ENCODE measurements at regions not wholly inside any gene's neighbourhood (a gene's known extent, or its start where the extent isn't known, plus 50 kb on each side); places are given as distances from the start of the nearest gene placed in this dataset.
"Not testable (repeated sequence)": the region's sequence is repeated elsewhere in the genome, so short reads cannot be mapped to it uniquely, and the experiment has no call there.

GRCh38 chr6:120786256-120786655, 548.0 kb downstream of the TBC1D32 start:
- DNase-seq = no peak

GRCh38 chr6:120785459-120786086, 548.7 kb downstream of the TBC1D32 start:
- DNase-seq = no peak

GRCh38 chr6:120779441-120779840, 554.8 kb downstream of the TBC1D32 start:
- DNase-seq = no peak

- DNase-seq = no peak
Observed at GRCh38 chr6:120775698-120776097, 558.6 kb downstream of the TBC1D32 start.

DNA sequence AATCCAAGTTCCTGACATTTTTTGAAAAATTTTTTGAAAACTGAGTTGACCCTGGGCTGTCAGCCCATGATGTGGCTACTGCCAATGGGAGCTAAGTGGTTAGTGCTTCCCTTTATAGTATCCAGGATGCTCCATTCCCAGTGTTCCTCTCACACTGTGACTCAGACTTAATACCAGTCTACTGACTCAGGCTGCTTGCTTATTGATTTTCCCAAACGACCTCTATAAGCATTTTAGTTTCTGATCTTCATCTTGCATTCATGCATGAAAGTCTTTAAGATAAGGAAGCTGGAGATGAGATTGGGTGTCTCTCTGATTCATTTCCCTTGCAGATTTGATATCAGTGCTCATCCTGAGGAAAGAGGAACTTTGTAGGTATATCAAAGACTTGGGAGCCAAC, 560.0 kb downstream of the TBC1D32 start:
- no peak for DNase-seq

DNA sequence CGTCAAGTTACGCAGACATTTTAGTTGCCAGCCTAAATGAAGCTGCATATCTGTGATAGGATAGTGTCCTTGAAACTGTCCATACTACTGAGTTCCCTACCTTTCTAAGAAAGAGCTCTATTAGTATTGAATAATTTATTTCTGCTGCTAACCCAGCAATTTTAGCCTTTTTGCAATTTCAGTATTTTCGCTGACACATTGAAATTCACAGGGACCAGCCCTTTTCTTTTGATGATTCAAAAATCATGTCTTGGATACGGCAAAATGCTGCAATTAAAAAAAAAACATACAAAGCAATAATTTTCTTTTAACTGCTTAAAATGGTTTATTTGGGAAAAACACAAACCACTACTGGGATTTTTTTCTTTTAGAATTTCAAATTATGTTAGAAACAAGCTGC, 563.3 kb downstream of the TBC1D32 start:
- DNase-seq = no peak

GRCh38 chr6:120764312-120764711, 570.0 kb downstream of the TBC1D32 start:
- DNase-seq = no peak

GRCh38 chr6:120759570-120759969, 574.7 kb downstream of the TBC1D32 start:
- DNase-seq = no peak

DNA sequence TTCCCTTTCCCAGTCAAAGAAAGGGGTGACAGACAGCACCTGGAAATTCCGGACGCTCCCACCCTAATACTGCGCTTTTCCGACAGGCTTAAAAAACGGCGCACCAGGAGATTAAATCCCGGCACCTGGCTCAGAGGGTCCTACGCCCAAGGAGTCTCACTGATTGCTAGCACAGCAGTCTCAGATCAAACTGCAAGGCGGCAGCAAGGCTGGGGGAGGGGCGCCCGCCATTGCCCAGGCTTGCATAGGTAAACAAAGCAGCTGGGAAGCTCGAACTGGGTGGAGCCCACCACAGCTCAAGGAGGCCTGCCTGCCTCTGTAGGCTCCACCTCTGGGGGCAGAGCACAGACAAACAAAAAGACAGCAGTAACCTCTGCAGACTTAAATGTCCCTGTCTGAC, 585.7 kb downstream of the TBC1D32 start:
- DNase-seq = not testable (repeated sequence)

GRCh38 chr6:120736740-120737139, 597.5 kb downstream of the TBC1D32 start:
- no peak for DNase-seq

GRCh38 chr6:120735641-120736040, 598.6 kb downstream of the TBC1D32 start:
- no peak for DNase-seq

DNA sequence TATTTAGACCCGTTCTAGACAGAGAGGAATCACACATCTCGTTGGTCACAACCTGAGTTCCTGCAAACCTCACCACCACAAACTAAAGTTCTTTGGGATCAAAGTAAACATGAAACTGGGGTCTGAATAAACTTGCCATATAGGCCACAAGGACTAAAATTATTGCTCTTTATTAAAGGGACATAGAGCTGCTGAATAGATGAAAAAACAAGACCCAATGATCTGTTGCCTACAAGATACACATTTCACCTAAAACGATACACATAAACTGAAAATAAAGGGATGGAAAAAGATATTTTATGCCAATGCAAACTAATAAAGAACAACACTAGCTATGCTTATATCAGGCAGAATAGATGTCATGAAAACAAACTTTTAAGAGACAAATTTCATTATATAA, 623.0 kb downstream of the TBC1D32 start:
- no peak for DNase-seq

- DNase-seq = no peak
Observed at GRCh38 chr6:120700001-120700400, 634.3 kb downstream of the TBC1D32 start.

- no peak for DNase-seq
Observed at GRCh38 chr6:120686492-120686891, 647.8 kb downstream of the TBC1D32 start.

DNA sequence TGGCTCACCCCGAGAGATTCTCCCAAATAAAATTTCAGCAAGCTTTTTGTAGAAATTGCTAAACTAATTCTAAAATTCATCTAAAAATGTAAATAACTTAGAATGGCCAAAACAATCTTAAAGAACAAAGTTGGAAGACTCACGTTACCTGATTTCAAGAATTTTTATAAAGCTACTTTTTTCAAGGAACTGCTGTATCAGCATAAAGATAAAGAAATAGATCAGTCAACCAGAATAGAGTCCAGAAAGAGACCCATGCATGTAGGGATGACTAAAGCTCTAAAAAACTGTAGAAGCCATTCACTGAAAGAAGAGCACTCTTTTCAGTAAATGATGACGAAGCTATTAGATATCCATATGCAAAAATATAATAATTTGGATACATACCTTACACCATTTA, 652.1 kb downstream of the TBC1D32 start:
- no peak for DNase-seq

- no peak for DNase-seq
Observed at GRCh38 chr6:120681204-120681603, 653.1 kb downstream of the TBC1D32 start.

DNA sequence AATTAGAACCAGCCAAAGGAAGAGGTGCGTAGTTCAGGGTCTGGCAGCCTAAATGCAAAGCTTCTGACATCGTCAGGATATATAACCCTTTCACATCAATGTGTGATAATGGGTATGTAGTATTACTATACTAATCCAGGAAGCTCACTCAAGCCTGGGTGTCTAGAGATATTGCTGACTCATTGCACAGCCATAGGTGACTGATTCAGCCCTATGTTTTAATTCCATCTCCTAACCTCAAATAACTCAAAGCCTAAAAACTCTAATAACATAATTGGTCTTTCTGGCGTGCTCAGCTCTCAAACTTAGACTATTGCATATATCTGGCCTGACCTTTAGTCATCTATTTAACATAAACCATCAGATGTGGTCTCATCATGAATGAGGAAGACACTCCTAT, 658.4 kb downstream of the TBC1D32 start:
- DNase-seq = no peak

DNA sequence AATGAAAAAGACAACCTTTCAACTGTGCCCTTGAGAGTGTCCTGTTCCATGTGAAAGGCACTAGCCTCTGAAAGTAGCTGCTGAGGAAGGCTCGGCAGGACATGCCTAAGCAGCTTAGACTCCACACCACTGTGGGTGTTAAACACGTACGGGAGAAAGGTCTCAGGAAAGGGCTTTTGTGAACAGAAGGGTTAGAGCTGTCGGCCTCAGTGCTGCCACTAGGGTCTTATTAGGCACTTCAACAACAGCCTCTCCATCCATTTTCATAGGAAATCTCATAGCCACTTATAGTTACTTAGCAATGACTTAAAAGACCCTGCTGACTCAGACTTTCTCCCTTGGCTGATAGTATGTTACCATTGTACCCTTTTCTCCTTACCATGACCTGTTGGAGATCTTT, 662.8 kb downstream of the TBC1D32 start:
- no peak for DNase-seq

DNA sequence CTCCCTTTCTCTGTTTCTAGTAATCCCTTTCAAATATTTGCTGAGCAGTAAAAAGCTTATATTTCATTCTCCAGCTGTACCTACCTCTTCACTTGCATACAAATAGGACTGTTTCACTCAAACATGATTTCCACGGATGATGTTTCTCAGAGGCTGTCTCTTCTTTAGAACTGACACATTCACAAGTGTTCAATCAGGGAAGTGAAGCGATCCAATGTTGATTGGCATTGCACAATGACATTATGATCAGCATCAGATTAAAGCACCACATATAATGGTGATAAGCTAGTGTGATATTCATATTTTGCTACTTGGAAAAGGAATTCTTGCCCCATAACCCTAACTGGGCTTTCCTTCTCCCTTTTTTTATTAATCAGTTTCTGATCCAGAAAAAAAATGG, 681.8 kb downstream of the TBC1D32 start:
- DNase-seq = no peak

DNA sequence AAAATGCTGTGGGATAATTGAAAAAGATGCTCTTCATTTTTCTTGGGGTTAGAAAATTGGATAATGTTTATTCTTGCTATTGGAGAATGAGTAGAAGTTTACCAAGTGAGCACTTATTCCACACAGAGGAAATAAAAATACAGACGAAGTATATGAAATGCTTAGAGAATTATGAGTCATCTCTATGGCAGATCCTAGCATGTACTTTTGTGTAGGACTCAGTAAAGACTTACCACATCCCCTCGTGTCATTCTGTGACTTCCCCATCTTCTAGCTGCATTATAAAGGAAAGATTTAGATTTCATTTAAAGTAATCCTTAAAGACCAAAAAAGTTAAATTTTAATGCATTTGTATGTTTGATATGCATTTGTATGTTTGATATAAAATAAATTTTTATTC, 685.6 kb downstream of the TBC1D32 start:
- DNase-seq = no peak

GRCh38 chr6:120646101-120646500, 688.2 kb downstream of the TBC1D32 start:
- no peak for DNase-seq

GRCh38 chr6:120632975-120633374, 701.3 kb downstream of the TBC1D32 start:
- no peak for DNase-seq

GRCh38 chr6:120627612-120628011, 706.7 kb downstream of the TBC1D32 start:
- no peak for DNase-seq

DNA sequence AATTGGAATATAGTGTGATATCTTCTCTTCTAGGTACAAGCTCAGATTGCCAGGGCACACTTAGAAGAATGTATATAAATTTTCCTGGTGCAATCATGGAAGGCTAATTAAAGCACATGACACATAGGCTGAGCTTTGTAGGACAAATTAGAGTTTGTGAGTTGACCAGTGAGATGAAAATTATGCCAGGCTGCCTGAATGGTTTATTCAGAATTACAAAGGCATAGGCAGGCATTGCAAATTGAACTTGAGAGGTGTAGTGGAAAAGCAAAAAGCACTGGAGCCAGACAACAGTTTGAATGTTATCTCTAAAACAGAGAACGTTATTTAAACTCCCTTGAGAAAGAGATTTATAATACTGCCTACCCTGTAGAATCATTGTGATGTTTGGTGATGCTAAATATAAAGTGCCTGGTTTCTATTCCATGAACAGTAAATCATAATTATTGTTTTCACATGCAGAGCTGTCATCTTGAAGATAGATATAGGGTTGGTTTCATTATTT, 712.1 kb downstream of the TBC1D32 start:
- no peak for DNase-seq

DNA sequence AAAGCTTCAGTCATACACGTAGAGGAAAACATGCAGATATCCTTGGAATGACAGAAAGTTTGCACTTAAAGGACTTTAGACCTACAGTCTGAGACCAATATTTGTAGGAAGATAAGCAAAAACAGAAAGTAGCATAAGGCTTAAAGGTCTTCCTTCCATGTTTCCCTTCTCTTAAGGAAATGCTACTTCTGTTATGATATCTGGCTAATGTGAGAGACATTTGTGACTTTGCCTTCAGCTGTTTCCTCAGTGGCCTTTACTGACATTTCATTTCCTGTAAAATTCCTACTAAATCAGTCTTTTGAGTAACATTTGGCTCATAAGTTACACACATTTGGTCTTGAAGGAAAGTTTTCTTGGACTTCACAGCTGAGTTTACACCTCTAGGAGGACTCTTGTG, 713.4 kb downstream of the TBC1D32 start:
- no peak for DNase-seq

All from activated T-cell treated with anti-CD3 and anti-CD28 coated beads, Interleukin-2, amount 50 U/mL, for 1 hour (primary cell).